ENCODE measurements at regions not wholly inside any gene's neighbourhood (a gene's known extent, or its start where the extent isn't known, plus 50 kb on each side); places are given as distances from the start of the nearest gene placed in this dataset.
A peak's percentile ranks its signal among the peaks of the same experiment; 100 is the strongest.
"Not testable (repeated sequence)": the region's sequence is repeated elsewhere in the genome, so short reads cannot be mapped to it uniquely, and the experiment has no call there.

- peak; percentile 42 to 92 for DNase-seq
Measured at GRCh38 chr14:23694949-23695663, 58.9 kb downstream of the DHRS2 start.

DNA sequence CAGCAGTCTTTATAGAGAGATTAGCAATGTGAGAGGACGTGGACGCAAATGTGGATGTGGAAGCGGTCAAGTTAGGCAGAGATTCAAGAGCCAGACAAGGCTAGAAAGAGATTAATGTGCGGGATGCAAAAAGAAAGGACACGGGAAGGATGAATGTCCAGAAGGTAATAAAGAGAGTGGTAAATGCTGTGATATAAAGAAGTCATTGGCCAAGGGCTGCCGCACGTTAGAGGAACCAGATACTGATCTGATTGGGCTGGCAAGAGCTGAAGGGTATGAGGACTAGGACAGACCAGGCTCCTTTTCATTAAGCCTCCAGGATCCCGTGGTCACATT, 59.5 kb downstream of the DHRS2 start:
- DNase-seq, result peak in 1 of 2 experiments; percentile 57

- no peak for DNase-seq
Measured at GRCh38 chr14:23696701-23697239, 60.6 kb downstream of the DHRS2 start.

GRCh38 chr14:23697680-23698079, 61.5 kb downstream of the DHRS2 start:
- no peak for DNase-seq

DNA sequence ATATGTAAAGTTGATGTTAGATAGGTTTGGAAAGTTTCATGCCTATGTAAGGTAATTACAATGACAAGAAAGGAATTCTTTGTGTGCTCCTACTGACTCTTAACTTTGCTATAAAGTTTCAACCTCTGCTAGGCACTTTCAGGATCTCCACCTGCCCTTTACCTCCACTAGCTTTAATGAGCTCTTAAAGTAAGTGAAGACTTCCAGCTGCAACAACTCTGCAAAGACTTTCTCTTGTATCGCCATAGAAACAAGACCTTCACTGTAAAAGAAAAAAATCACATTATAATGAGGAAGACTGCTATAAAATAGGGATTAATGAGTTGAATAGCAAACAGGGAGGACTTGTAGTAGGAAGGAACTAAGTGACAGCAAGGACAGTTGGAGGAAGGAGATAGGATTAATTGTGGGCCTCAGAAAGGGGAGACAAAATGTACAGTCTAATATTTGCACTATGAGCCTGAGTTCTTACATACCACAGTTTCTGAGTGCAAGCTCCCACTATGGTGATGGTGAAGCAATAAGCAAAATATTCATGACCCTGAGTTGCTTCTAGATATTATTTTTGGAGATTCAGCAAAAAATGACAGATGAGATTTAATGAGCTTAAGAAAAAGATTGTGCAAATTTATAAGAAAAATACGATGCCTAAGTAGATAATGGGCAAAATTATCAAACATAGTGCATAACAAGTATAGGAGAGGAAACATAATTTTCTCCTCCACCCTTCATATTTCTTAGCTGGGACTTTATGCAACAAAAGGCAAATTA, 66.7 kb downstream of the DHRS2 start:
- no peak for DNase-seq

DNA sequence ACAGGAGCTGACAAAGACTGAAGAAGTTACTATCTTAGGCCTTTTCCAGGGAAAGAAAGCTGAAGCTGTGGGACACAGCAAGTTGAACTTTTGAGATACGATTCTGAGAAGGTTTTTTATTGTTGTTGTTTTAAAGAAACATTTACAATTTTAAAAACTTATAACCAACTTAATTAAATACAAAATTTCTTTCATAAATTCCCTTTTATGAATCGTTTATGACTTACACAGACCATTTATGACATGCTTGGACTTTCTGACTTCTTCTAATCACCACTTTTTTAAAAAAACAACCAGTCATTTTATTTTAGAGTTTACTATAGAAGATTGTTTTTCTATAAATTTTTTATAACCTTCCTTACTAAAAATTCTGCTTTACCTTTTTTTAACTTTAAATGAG, 68.7 kb downstream of the DHRS2 start:
- peak in 1 of 2 experiments; percentile 32 for DNase-seq

- DNase-seq, result no peak
Measured at GRCh38 chr14:23707415-23707814, 71.3 kb downstream of the DHRS2 start.

- no peak for DNase-seq
Measured at GRCh38 chr14:23708343-23708742, 72.2 kb downstream of the DHRS2 start.

DNA sequence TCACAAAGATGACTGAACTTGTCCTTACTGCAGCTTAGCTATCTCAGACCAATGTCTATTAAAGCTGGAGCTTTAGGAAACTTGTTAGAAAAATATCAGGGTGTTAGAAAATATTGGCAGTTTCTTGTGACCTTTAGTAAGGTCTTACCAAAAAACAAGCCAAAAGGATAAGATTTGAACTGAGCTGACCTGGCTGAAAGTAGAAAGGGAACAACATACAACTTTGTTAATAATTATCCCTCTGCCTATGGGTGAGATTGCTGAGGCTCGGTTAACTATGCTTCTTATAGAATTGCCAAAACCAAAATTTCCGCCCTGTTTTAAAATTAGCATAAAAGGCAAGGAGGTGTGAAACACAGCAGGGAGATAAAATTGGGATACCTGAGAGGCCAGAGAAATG, 73.8 kb downstream of the DHRS2 start:
- no peak for DNase-seq

DNA sequence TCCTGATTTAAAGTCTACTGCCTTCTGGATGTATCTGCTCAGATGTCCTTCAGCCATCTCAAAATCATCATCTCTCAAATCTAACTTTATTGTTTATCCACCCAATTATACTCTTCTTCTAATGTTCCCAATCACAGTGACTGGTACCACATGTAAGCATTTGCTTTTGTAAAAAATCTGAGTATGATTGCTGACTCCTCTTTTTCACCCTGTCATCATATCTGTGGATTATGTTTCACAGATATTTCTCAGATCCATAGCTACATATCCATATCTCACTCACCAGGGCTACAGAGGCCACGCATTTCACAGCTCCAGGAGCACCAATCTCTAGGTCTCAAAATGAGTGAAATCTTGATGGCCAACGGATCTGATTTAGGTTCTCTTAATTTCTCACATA, 76.1 kb downstream of the DHRS2 start:
- DNase-seq, result no peak

- DNase-seq, result no peak
Measured at GRCh38 chr14:23719225-23719985, 83.2 kb downstream of the DHRS2 start.

DNA sequence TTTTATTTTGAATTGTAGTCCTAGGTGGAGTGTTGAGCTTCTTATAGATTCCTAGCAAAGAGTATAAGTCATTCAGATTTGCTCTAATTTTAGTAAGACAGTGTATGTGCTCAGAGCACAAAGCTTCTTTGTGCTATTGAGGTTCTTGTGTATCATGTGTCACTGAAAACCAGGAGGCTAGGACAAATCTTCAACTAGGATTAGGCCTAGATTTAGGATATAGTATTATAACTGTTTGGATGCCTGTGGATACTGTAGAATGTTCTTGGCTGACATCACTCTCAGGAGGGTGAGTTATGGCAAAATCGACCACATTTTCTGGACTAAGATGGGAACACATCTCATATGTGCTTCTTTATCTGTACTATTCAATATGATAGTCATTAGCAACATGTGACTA, 86.5 kb downstream of the DHRS2 start:
- no peak for DNase-seq

- no peak for DNase-seq
Measured at GRCh38 chr14:23723911-23724310, 87.7 kb downstream of the DHRS2 start.

GRCh38 chr14:23725528-23725927, 89.4 kb downstream of the DHRS2 start:
- no peak for DNase-seq

DNA sequence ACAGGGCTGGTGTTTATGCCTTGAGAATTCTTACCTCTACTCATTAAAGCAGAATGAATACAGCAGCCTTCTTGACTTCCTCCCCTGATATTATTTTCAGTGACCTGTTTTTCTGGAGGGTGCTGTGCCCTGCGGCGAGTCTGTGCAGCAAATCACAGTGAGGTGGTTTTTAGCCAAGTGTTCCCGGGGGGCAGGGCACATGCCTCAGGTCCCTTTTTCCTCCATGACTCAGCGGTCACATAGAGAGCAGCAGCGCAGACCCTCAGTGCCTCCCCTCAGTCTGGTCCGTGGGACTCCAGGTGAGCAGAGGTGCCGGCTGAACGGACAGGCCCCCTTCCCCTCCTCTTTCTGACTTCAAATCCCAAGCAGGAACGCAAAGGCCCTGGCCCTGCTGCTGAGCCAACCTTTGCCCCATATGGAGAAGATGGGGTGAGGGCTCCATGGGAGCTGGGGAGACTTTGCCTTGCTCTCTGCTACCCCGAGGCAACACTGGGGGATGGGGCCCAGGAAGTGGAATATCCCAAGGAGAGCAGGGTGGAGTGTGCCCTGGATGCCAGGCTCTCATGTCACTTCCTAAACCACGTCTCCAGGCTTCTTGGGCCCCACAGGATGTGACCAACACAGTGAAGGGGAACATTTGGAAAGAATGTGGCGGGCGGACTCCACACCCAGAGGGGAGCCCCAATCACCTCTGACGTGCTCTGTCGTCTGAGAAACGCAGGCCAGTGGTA, 90.0 kb downstream of the DHRS2 start:
- no peak for DNase-seq

GRCh38 chr14:23727566-23728335, 91.6 kb downstream of the DHRS2 start:
- DNase-seq, result peak; percentile 46 to 90

- DNase-seq, result no peak
Measured at GRCh38 chr14:23728791-23729190, 92.6 kb downstream of the DHRS2 start.

GRCh38 chr14:23729720-23730387, 93.7 kb downstream of the DHRS2 start:
- DNase-seq, result peak; percentile 9 to 62

GRCh38 chr14:23735394-23735793, 99.2 kb downstream of the DHRS2 start:
- peak in 1 of 2 experiments; percentile 20 for DNase-seq

DNA sequence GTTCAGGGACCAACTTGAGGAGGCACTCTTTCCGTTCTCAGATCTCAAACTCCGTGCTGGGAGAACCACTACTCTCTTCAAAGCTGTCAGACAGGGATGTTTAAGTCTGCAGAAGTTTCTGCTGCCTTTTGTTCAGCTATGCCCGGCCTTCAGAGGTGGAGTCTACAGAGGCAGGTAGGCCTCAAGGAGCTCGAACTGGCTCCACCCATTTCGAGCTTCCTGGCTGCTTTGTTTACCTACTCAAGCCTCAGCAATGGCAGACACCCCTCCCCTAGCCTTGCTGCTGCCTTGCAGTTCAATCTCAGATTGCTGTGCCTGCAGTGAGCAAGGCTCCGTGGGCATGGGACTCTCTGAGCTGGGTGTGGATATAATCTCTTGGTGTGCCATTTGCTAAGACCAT, 108.2 kb downstream of the DHRS2 start:
- not testable (repeated sequence) for DNase-seq

DNA sequence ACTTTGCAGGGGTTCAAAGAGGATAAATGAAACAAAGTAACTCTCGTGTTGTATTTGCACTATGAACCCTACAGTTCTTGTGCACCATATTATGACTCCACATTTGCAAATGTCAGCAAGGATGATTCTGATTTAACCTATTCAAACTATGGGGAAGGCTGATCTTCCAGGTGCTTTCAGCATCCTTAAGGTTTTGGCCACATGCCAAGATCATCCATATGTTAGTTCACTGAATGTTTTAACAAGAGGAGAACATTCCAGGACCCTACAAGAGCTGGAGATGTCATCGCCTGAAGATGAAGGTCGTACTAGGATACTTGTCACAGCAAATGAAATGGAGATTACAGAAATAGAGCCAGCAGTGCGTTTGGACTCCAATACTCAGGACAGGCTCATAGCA, 114.2 kb downstream of the DHRS2 start:
- peak; percentile 26 to 73 for DNase-seq
